H9 (cell line): ENCODE measurements at regions not wholly inside any gene's neighbourhood (a gene's known extent, or its start where the extent isn't known, plus 50 kb on each side); places are given as distances from the start of the nearest gene placed in this dataset.

Experiments
- DNase-seq: peaks from one replicate; pipeline ENCODE4 v3.0.0-alpha.2; 2017
- H2AFZ ChIP-seq: one replicate; pipeline ENCODE4 v1.6.1; 2013; ENCODE audit warnings: mild to moderate bottlenecking, low read length, control low read depth, moderate library complexity
- H2AK5ac ChIP-seq: 2 replicates; pipeline ENCODE4 v1.6.1; 2013; ENCODE audit warnings: low read length, control low read depth, mixed read lengths; ENCODE audit not compliant: insufficient read length
- H2BK120ac ChIP-seq: one replicate; pipeline ENCODE4 v1.6.1; 2013; ENCODE audit warnings: low read depth, mild to moderate bottlenecking, low read length, control low read depth, inconsistent platforms; ENCODE audit not compliant: poor library complexity, severe bottlenecking
- H2BK12ac ChIP-seq: 2 replicates; pipeline ENCODE4 v1.6.1; 2013; ENCODE audit warnings: low read length, control low read depth, mixed read lengths, low read depth; ENCODE audit not compliant: insufficient read length
- H2BK15ac ChIP-seq: 2 replicates; pipeline ENCODE4 v1.6.1; 2013; ENCODE audit warnings: low read depth, low read length, control low read depth
- H2BK20ac ChIP-seq: one replicate; pipeline ENCODE4 v1.6.1; 2013; ENCODE audit warnings: low read depth, mild to moderate bottlenecking, low read length, control low read depth, inconsistent platforms; ENCODE audit not compliant: poor library complexity, severe bottlenecking
- H2BK5ac ChIP-seq: 2 replicates; pipeline ENCODE4 v1.6.1; 2013; ENCODE audit warnings: low read length, control low read depth, mixed read lengths; ENCODE audit not compliant: insufficient read length
- H3K14ac ChIP-seq: 2 replicates; pipeline ENCODE4 v1.6.1; 2013; ENCODE audit warnings: low read length, control low read depth; ENCODE audit not compliant: insufficient read depth
- H3K18ac ChIP-seq: 2 replicates; pipeline ENCODE4 v1.6.1; 2013; ENCODE audit warnings: low read depth, mild to moderate bottlenecking, mixed read lengths, low read length, control low read depth; ENCODE audit not compliant: insufficient read length
- H3K23ac ChIP-seq: 2 replicates; pipeline ENCODE4 v1.6.1; 2013; ENCODE audit warnings: low read length, control low read depth, mixed read lengths, low read depth; ENCODE audit not compliant: insufficient read length
- H3K23me2 ChIP-seq: 2 replicates; pipeline ENCODE4 v1.6.1; 2013; ENCODE audit warnings: low read depth, mild to moderate bottlenecking, mixed read lengths, low read length, control low read depth; ENCODE audit not compliant: insufficient read length, poor library complexity, severe bottlenecking
- H3K27ac ChIP-seq: 2 replicates; pipeline ENCODE4 v1.5.1; 2013; ENCODE audit warnings: low read length, control low read depth, mixed read lengths, low read depth; ENCODE audit not compliant: insufficient read length
- H3K27me3 ChIP-seq: 2 replicates; pipeline ENCODE4 v1.6.1; 2013; ENCODE audit warnings: low read length, control low read depth, inconsistent platforms; ENCODE audit not compliant: insufficient read depth
- H3K4ac ChIP-seq: 2 replicates; pipeline ENCODE4 v1.6.1; 2013; ENCODE audit warnings: low read depth, mild to moderate bottlenecking, control low read depth, inconsistent platforms, low read length, moderate library complexity
- H3K4me1 ChIP-seq: 2 replicates; pipeline ENCODE4 v1.6.1; 2013; ENCODE audit warnings: low read length, control low read depth, inconsistent platforms; ENCODE audit not compliant: insufficient read depth
- H3K4me2 ChIP-seq: 2 replicates; pipeline ENCODE4 v1.6.1; 2013; ENCODE audit warnings: low read length, control low read depth, mixed read lengths; ENCODE audit not compliant: insufficient read length, insufficient read depth
- H3K56ac ChIP-seq: 2 replicates; pipeline ENCODE4 v1.6.1; 2013; ENCODE audit warnings: low read depth, mild to moderate bottlenecking, mixed read lengths, low read length, control low read depth; ENCODE audit not compliant: insufficient read length
- H3K79me1 ChIP-seq: 2 replicates; pipeline ENCODE4 v1.6.1; 2013; ENCODE audit warnings: low read depth, mild to moderate bottlenecking, moderate library complexity, low read length, control low read depth, inconsistent platforms; ENCODE audit not compliant: insufficient read depth, poor library complexity, severe bottlenecking
- H3K79me2 ChIP-seq: 2 replicates; pipeline ENCODE4 v1.6.1; 2013; ENCODE audit warnings: low read length, control low read depth, inconsistent platforms; ENCODE audit not compliant: insufficient read depth
- H3K9ac ChIP-seq: 2 replicates; pipeline ENCODE4 v1.6.1; 2013; ENCODE audit warnings: low read length, control low read depth, mixed read lengths; ENCODE audit not compliant: insufficient read length; ENCODE audit errors: extremely low read depth
- H3K9me3 ChIP-seq: one replicate; pipeline ENCODE4 v1.6.1; 2013; ENCODE audit warnings: low read depth, low read length, inconsistent platforms; ENCODE audit not compliant: control insufficient read depth
- H3T11ph ChIP-seq: one replicate; pipeline ENCODE4 v1.6.1; 2013; ENCODE audit warnings: mild to moderate bottlenecking, low read length, control low read depth, inconsistent platforms
- H4K20me1 ChIP-seq: one replicate; pipeline ENCODE4 v1.6.1; 2013; ENCODE audit not compliant: control insufficient read depth, insufficient read length, insufficient read depth
- H4K5ac ChIP-seq: 2 replicates; pipeline ENCODE4 v1.6.1; 2013; ENCODE audit warnings: low read depth, mild to moderate bottlenecking, mixed read lengths, low read length, control low read depth; ENCODE audit not compliant: insufficient read length
- H4K8ac ChIP-seq: replicated peaks from 2 replicates; pipeline ENCODE4 v1.6.1; 2013; ENCODE audit warnings: low read length, control low read depth, mixed read lengths, low read depth; ENCODE audit not compliant: insufficient read length
- H4K91ac ChIP-seq: 2 replicates; pipeline ENCODE4 v1.6.1; 2013; ENCODE audit warnings: low read depth, mild to moderate bottlenecking, moderate library complexity, mixed read lengths, low read length, control low read depth; ENCODE audit not compliant: insufficient read length
- H3K27ac Mint-ChIP-seq, 3 experiments: 2 replicates in 2 of 3; 3 replicates in 1 of 3; pipeline ENCODE4 v1.8.0; 2020 to 2021; ENCODE audit warnings: mixed read lengths in 3 of 3, mild to moderate bottlenecking in 1 of 3, moderate library complexity in 1 of 3
- H3K27me3 Mint-ChIP-seq: 2 replicates; pipeline ENCODE4 v1.8.0; 2021; ENCODE audit warnings: low read depth, mild to moderate bottlenecking, moderate library complexity, mixed read lengths
- H3K36me3 Mint-ChIP-seq, 3 experiments: 2 replicates in 2 of 3; 3 replicates in 1 of 3; pipeline ENCODE4 v1.8.0; 2020 to 2021; ENCODE audit warnings: low read depth in 3 of 3, mixed read lengths in 3 of 3; ENCODE audit not compliant: insufficient read depth in 1 of 3
- H3K4me1 Mint-ChIP-seq, 2 experiments: 2 replicates each; pipeline ENCODE4 v1.8.0; 2020; ENCODE audit warnings: mixed read lengths in 2 of 2
- H3K4me3 Mint-ChIP-seq, 2 experiments: 2 replicates in 1 of 2; 3 replicates in 1 of 2; pipeline ENCODE4 v1.8.0; 2020 to 2021; ENCODE audit warnings: mild to moderate bottlenecking in 2 of 2, mixed read lengths in 2 of 2, moderate library complexity in 1 of 2
- H3K9me3 Mint-ChIP-seq, 2 experiments: 2 replicates in 1 of 2; 3 replicates in 1 of 2; pipeline ENCODE4 v1.8.0; 2020; ENCODE audit warnings: mild to moderate bottlenecking in 2 of 2, mixed read lengths in 2 of 2, moderate library complexity in 1 of 2
- CTCF ChIP-seq: fragments of 200-600 bp; sonication (generic); conservative IDR thresholded peaks from 3 replicates; pipeline ENCODE4 v1.8.0; 2021; ENCODE audit warnings: antibody characterized with exemption, mild to moderate bottlenecking
- WGBS: extraction: QIAGEN DNeasy Blood & Tissue Kit; methylation state at CpG from one replicate; pipeline ENCODE4 v1.1.7; 2013; ENCODE audit warnings: missing lambda C conversion rate, low lambda C conversion rate, mixed read lengths; ENCODE audit not compliant: insufficient read length; ENCODE audit errors: extremely low coverage; 5-methylcytosine and 5-hydroxymethylcytosine counted together

GRCh38 chr2:193703411-193703810 lies 1508.7 kb upstream of the TMEFF2 start:
- H3K79me2 ChIP-seq = no peaks in the 10 kb centered on the region
- no peaks in the 10 kb centered on the region for H3K23me2 ChIP-seq
- Mint-ChIP-seq H3K27ac (no peak overlapping the region), H3K4me1 (no peaks in the 10 kb centered on the region), H3K4me3 (no peak overlapping the region), H3K27me3 (no peaks in the 10 kb centered on the region), H3K36me3 (no peaks in the 10 kb centered on the region; a peak in 1 of 7 replicates), H3K9me3 (peaks cover 0 to 2% of the 10 kb centered on the region in 2 experiments; a peak in 3 of 5 replicates)
- H4K91ac ChIP-seq = no peak overlapping the region
- no peak overlapping the region for H2AFZ ChIP-seq
- H3K27ac ChIP-seq = no peak overlapping the region
- no peak overlapping the region for H3K9ac ChIP-seq
- H2AK5ac ChIP-seq = no peak overlapping the region
- H2BK120ac ChIP-seq = no peak overlapping the region
- no peak overlapping the region for H3K4me2 ChIP-seq
- DNase-seq = no peak
- no peak overlapping the region for H3K14ac ChIP-seq
- no peak overlapping the region for H2BK20ac ChIP-seq
- H3K4me1 ChIP-seq = no peaks in the 10 kb centered on the region
- no peaks in the 10 kb centered on the region for H3K79me1 ChIP-seq
- WGBS = no CpG with 5 or more reads among the region's 2 CpGs
- no peak overlapping the region for H3K4ac ChIP-seq
- H3K27me3 ChIP-seq = no peaks in the 10 kb centered on the region
- no peak overlapping the region for H2BK5ac ChIP-seq
- H4K5ac ChIP-seq = no peak overlapping the region
- H3K18ac ChIP-seq = no peak overlapping the region
- H3K23ac ChIP-seq = no peak overlapping the region
- no peak overlapping the region for H2BK12ac ChIP-seq
- H3K9me3 ChIP-seq = no peaks in the 10 kb centered on the region
- TF ChIP-seq CTCF = no peak
- no peak overlapping the region for H3K56ac ChIP-seq
- no peak overlapping the region for H2BK15ac ChIP-seq
- H3T11ph ChIP-seq = no peak overlapping the region
- no peak overlapping the region for H4K8ac ChIP-seq
- H4K20me1 ChIP-seq = no peaks in the 10 kb centered on the region
